HepG2 (cell line): ENCODE measurements at regions not wholly inside any gene's neighbourhood (a gene's known extent, or its start where the extent isn't known, plus 50 kb on each side); places are given as distances from the start of the nearest gene placed in this dataset.

ENCODE experiments used
- CHCHD3 ChIP-seq: sonication (generic); formaldehyde crosslinking; IDR thresholded peaks from 2 replicates; pipeline ENCODE4 v1.8.0; 2022; ENCODE audit warnings: mild to moderate bottlenecking, missing genetic modification reagents, moderate library complexity
- CTCF ChIP-seq: sonication (generic); formaldehyde crosslinking; IDR thresholded peaks from 2 replicates; pipeline ENCODE4 v1.5.0; 2020; ENCODE audit warnings: mild to moderate bottlenecking, missing genetic modification reagents, moderate library complexity
- EZH2 ChIP-seq: conservative IDR thresholded peaks from 2 replicates; pipeline ENCODE4 v1.6.1; 2012; ENCODE audit warnings: mild to moderate bottlenecking, low read depth, low read length, moderate library complexity
- LBX2 ChIP-seq: sonication (generic); formaldehyde crosslinking; IDR thresholded peaks from 2 replicates; pipeline ENCODE4 v1.5.0; 2020; ENCODE audit warnings: missing genetic modification reagents, mild to moderate bottlenecking, borderline replicate concordance
- MYNN ChIP-seq: sonication (generic); formaldehyde crosslinking; IDR thresholded peaks from 2 replicates; pipeline ENCODE4 v1.4.0; 2020; ENCODE audit warnings: mild to moderate bottlenecking, low read depth, missing genetic modification reagents
- RFX5 ChIP-seq: IDR thresholded peaks from 2 replicates; pipeline ENCODE4 v1.6.1; 2011; ENCODE audit warnings: low read depth, low read length, improper control_type of control experiment
- SRSF1 ChIP-seq: fragments of 200-400 bp; formaldehyde crosslinking; optimal IDR thresholded peaks from 2 replicates; pipeline ENCODE3; 2017; ENCODE audit warnings: mild to moderate bottlenecking, low read depth, low read length, moderate library complexity
- STAG1 ChIP-seq: sonication (generic); formaldehyde crosslinking; IDR thresholded peaks from 2 replicates; pipeline ENCODE4 v1.4.0; 2020; ENCODE audit warnings: missing genetic modification reagents
- SUZ12 ChIP-seq: fragments of 150-350 bp; IDR thresholded peaks from 2 replicates; pipeline ENCODE4 v1.6.1; 2014; ENCODE audit warnings: low read depth, low read length
- ZNF576 ChIP-seq: sonication (generic); formaldehyde crosslinking; IDR thresholded peaks from 2 replicates; pipeline ENCODE4 v1.4.0; 2020; ENCODE audit warnings: mild to moderate bottlenecking, missing genetic modification reagents
- ZSCAN29 ChIP-seq: sonication (generic); formaldehyde crosslinking; conservative IDR thresholded peaks from 2 replicates; pipeline ENCODE4 v1.4.0; 2020; ENCODE audit warnings: mild to moderate bottlenecking, missing genetic modification reagents

- no peak for TF ChIP-seq MYNN
- no peak for TF ChIP-seq LBX2 (CRISPR knock-in tag)
- TF ChIP-seq ZNF576 (CRISPR knock-in tag): no peak
- TF ChIP-seq CTCF (CRISPR knock-in tag): no peak
- TF ChIP-seq EZH2: no peak
- no peak for TF ChIP-seq STAG1
- TF ChIP-seq SUZ12: no peak
- no peak for TF ChIP-seq CHCHD3 (CRISPR knock-in tag)
- TF ChIP-seq ZSCAN29 (CRISPR knock-in tag): no peak
- TF ChIP-seq SRSF1: no peak
- TF ChIP-seq RFX5: no peak
Measured at GRCh38 chr14:76941544-76941943, 87.0 kb downstream of the IRF2BPL start.
